NT2/D1 (cell line): ENCODE measurements at regions not wholly inside any gene's neighbourhood (a gene's known extent, or its start where the extent isn't known, plus 50 kb on each side); places are given as distances from the start of the nearest gene placed in this dataset.

Experiments
- YY1 ChIP-seq: IDR thresholded peaks from 2 replicates; pipeline ENCODE4 v1.6.1; 2011; ENCODE audit not compliant: insufficient read length, insufficient read depth
- ZNF274 ChIP-seq: IDR thresholded peaks from 2 replicates; pipeline ENCODE4 v1.6.1; 2011; ENCODE audit warnings: mild to moderate bottlenecking, low read depth, low read length

- no peak for TF ChIP-seq ZNF274
- no peak for TF ChIP-seq YY1
Observed at GRCh38 chr10:113486531-113486930, 66.3 kb upstream of the HABP2 start.
